ENCODE measurements at regions not wholly inside any gene's neighbourhood (a gene's known extent, or its start where the extent isn't known, plus 50 kb on each side); places are given as distances from the start of the nearest gene placed in this dataset.

GRCh38 chr4:126273746-126274145, 959.0 kb downstream of the FAT4 start:
- DNase-seq (ENCODE audit: low spot score in 2 of 2, unreplicated experiment in 2 of 2), result no peak
- TF ChIP-seq CTCF (IDR thresholded peaks at IDR 0.05; ENCODE audit: unreplicated experiment), result no peak
- no peaks in the 10 kb centered on the region for H3K27me3 Mint-ChIP-seq (ENCODE audit: low read depth)
- H3K9me3 Mint-ChIP-seq, result peaks cover 4% of the 10 kb centered on the region
- no peak overlapping the region for H3K27ac Mint-ChIP-seq
- H3K36me3 Mint-ChIP-seq, result no peaks in the 10 kb centered on the region
- H3K4me1 Mint-ChIP-seq, result peaks cover 28% of the 10 kb centered on the region
- H3K4me3 Mint-ChIP-seq, result no peak overlapping the region

DNA sequence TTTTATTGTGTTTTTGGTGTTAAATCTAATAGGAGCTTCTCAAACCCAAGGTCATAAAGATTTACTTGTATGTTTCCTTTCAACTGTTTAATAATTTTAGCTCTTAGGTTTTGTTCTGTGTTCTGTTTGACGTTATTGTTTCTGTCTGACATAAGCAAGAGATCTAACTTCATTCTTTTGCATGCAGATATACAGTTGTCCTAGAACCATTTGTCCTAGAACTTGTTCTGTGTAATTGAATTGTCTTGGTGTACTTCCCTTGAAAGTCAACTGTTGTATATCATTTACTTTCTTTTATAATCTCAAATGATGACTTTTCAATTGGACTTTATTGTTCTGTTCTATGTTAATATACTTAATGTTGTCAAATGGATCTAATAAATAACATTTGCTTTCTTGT, 977.1 kb downstream of the FAT4 start:
- DNase-seq (ENCODE audit: low spot score in 2 of 2, unreplicated experiment in 2 of 2), result no peak
- Mint-ChIP-seq H3K9me3 (no peaks in the 10 kb centered on the region), H3K4me1 (no peaks in the 10 kb centered on the region), H3K27me3 (ENCODE audit: low read depth) (no peaks in the 10 kb centered on the region), H3K36me3 (no peaks in the 10 kb centered on the region), H3K27ac (no peak overlapping the region), H3K4me3 (no peak overlapping the region)
- no peak for TF ChIP-seq CTCF (IDR thresholded peaks at IDR 0.05; ENCODE audit: unreplicated experiment)

DNA sequence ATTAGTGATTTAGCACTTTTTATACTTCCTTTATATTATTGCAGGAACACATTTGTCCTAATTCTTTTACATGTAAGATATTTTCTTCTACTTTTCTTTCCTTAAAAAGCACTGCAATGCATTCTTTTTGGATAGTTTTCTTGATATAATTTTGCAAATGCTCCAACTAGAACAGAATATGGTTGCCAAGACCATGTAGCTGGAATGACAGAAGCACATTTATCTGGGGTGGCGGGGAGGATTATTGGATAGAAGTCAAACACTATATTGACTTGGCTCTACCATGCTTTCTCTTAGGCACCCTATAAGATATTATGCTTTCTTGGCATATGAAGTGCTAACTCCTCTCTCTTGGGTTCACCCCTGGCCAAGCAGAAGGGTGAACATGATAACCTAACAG, 983.5 kb downstream of the FAT4 start:
- Mint-ChIP-seq H3K9me3 (peaks cover 33% of the 10 kb centered on the region), H3K27ac (no peak overlapping the region), H3K27me3 (ENCODE audit: low read depth) (no peaks in the 10 kb centered on the region), H3K4me3 (no peak overlapping the region), H3K4me1 (no peaks in the 10 kb centered on the region), H3K36me3 (peaks cover 13% of the 10 kb centered on the region)
- no peak for DNase-seq (ENCODE audit: low spot score in 2 of 2, unreplicated experiment in 2 of 2)
- TF ChIP-seq CTCF (IDR thresholded peaks at IDR 0.05; ENCODE audit: unreplicated experiment), result no peak

DNA sequence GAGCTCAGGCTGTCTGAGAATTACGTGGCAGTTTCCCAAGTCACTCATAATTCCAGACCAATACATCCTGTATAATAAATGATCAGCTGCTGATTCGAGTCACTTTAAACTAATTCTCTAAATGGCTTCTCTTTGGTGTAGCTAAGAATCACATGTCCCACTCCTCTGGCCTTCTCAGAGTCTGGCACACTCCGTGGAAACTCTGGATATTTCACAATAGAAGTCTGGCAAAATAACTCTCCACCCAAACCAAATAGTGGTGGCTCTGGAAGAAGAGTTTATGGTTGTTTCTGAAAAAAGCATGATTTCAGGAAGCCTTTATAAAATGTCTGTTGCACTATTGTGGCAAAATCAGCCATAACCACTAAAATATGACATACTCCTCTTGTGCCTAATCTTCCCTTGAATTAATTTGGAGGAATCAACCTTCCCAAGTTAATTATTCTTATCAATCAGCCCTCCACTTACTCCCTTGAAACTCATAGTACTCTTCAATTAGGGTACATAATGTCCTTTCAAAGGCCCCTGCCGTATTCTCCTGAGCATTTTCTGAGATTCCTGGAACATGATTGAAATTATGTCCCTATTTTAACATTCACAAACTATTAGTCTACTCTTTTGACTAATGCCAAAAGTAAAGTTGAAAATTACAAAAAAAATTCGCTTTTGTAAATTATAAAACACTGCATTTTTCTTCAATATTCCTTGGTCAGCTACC, 991.6 kb downstream of the FAT4 start:
- H3K4me1 Mint-ChIP-seq, result no peaks in the 10 kb centered on the region
- H3K36me3 Mint-ChIP-seq, result no peaks in the 10 kb centered on the region
- H3K4me3 Mint-ChIP-seq, result no peak overlapping the region
- no peak for TF ChIP-seq CTCF (IDR thresholded peaks at IDR 0.05; ENCODE audit: unreplicated experiment)
- H3K27me3 Mint-ChIP-seq (ENCODE audit: low read depth), result no peaks in the 10 kb centered on the region
- no peak for DNase-seq (ENCODE audit: low spot score in 2 of 2, unreplicated experiment in 2 of 2)
- H3K9me3 Mint-ChIP-seq, result peaks cover 25% of the 10 kb centered on the region
- H3K27ac Mint-ChIP-seq, result no peak overlapping the region

DNA sequence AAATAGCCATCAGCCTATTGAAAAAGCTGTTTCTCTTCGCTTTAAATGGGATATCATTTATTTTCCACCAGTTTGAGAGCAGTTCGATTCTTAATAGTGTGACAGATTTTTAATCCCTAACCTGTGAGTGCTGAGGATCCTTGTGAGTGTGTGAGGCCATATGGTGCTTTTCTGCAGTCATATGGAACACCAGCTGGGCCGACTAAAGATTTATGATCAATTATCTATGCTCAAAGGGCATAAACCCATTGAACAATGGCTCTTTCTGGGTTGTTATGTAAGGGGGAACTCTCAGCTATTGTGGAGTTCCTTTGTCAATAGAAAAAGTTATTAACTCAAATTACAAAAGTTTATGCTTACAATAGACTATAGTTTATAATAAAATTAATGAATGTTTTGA, 1003.6 kb downstream of the FAT4 start:
- H3K27ac Mint-ChIP-seq, result no peak overlapping the region
- TF ChIP-seq CTCF (IDR thresholded peaks at IDR 0.05; ENCODE audit: unreplicated experiment), result no peak
- no peaks in the 10 kb centered on the region for H3K36me3 Mint-ChIP-seq
- H3K9me3 Mint-ChIP-seq, result no peaks in the 10 kb centered on the region
- H3K27me3 Mint-ChIP-seq (ENCODE audit: low read depth), result no peaks in the 10 kb centered on the region
- no peaks in the 10 kb centered on the region for H3K4me1 Mint-ChIP-seq
- H3K4me3 Mint-ChIP-seq, result no peak overlapping the region
- DNase-seq (ENCODE audit: low spot score in 2 of 2, unreplicated experiment in 2 of 2), result no peak

- H3K4me1 Mint-ChIP-seq, result peaks cover 10% of the 10 kb centered on the region
- H3K27me3 Mint-ChIP-seq (ENCODE audit: low read depth), result no peaks in the 10 kb centered on the region
- no peaks in the 10 kb centered on the region for H3K36me3 Mint-ChIP-seq
- no peak overlapping the region for H3K4me3 Mint-ChIP-seq
- TF ChIP-seq CTCF (IDR thresholded peaks at IDR 0.05; ENCODE audit: unreplicated experiment), result no peak
- H3K9me3 Mint-ChIP-seq, result peaks cover 17% of the 10 kb centered on the region
- no peak overlapping the region for H3K27ac Mint-ChIP-seq
- no peak for DNase-seq (ENCODE audit: low spot score in 2 of 2, unreplicated experiment in 2 of 2)
These were observed 1014.2 kb downstream of the FAT4 start for GRCh38 chr4:126328914-126329313.
